Activated CD8-positive, alpha-beta memory T cell treated with anti-CD3 and anti-CD28 coated beads, Interleukin-2, amount 10 ng/mL, durations not matched to agents 7 days and 5 days (primary cell): ENCODE measurements at regions not wholly inside any gene's neighbourhood (a gene's known extent, or its start where the extent isn't known, plus 50 kb on each side); places are given as distances from the start of the nearest gene placed in this dataset.
"Not testable (repeated sequence)": the region's sequence is repeated elsewhere in the genome, so short reads cannot be mapped to it uniquely, and the experiment has no call there.

Experiments used
- ATAC-seq: fragments of 150-1000 bp; cut with Tn5 transposase; one replicate; pipeline ENCODE4 v1.10.0; 2021; ENCODE audit warnings: moderate library complexity
- CTCF ChIA-PET: fragments of 350-600 bp; sonication (Branson Sonifier 250); formaldehyde crosslinking; loops from one replicate; lab custom pipeline; 2021; ENCODE audit warnings: antibody characterized with exemption; lab: Charles Lee
- DNase-seq: peaks from one replicate; pipeline ENCODE4 v3.0.0-alpha.2; 2020
- H3K27ac Mint-ChIP-seq: one replicate; pipeline ENCODE4 v1.8.0; 2021; ENCODE audit warnings: mild to moderate bottlenecking, mixed read lengths
- H3K27me3 Mint-ChIP-seq: one replicate; pipeline ENCODE4 v1.8.0; 2021; ENCODE audit warnings: mixed read lengths
- H3K36me3 Mint-ChIP-seq: one replicate; pipeline ENCODE4 v1.8.0; 2021; ENCODE audit warnings: mild to moderate bottlenecking, mixed read lengths
- H3K4me1 Mint-ChIP-seq: one replicate; pipeline ENCODE4 v1.8.0; 2021; ENCODE audit warnings: mixed read lengths
- H3K4me3 Mint-ChIP-seq: one replicate; pipeline ENCODE4 v1.8.0; 2021; ENCODE audit warnings: mild to moderate bottlenecking, moderate library complexity, mixed read lengths
- H3K9me3 Mint-ChIP-seq: one replicate; pipeline ENCODE4 v1.8.0; 2022; ENCODE audit warnings: low read depth, mixed read lengths

DNA sequence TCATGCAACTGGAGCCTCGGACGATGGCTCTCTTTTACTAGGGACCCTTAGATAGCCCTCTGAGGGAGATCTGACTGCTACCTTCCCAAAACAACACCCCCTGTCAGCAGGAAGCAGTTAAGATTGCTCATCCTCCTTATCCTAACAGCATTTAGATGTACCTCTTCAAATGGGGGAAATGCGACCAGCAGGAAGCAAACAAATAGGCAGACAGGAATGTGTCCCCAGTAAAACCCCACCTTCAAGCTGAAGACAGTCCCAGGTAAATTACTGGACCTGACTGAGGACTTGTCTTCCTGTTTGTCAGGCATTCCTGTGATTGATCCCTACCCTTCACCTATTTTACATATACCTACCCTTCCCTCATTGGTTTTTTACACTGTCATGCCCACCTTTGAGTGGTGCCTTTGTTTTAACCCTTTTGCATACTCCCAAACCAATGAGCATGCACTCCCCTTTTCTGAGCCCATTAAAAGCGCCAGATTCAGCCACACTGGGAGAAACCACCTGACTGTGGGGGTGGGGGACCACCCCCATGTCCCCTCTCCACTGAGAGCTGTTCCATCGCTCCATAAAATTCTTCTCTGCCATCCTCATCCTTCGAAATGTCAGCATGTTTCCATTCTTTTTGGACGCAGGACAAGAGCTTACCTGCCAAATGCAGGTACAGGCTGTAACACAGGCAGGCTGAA is 954.0 kb upstream of the CDH6 start:
- H3K27ac Mint-ChIP-seq = no peak overlapping the region
- ATAC-seq (no peak), DNase-seq (no peak)
- H3K4me3 Mint-ChIP-seq = no peak overlapping the region
- no peaks in the 10 kb centered on the region for H3K27me3 Mint-ChIP-seq
- H3K4me1 Mint-ChIP-seq = no peaks in the 10 kb centered on the region
- H3K36me3 Mint-ChIP-seq = no peaks in the 10 kb centered on the region
- CTCF ChIA-PET = no interaction called here
- peaks cover 9% of the 10 kb centered on the region for H3K9me3 Mint-ChIP-seq

DNA sequence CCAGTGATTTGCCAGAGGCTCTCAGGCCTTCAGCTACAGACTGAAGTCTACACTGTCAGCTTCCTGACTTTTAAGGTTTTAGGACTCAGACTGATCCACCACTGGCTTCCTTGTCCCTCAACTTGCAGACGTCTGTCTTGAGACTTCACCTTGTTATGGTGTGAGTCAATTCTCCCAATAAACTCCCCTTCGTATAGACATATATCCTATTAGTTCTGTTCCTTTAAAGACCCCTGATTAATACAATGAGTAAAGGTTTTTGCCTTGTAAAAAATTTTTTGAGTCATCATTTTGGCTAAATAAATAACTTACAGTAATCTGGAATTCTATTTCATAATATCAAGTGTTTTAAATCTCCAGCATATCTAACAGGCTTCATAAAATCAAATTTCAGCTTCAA is 956.3 kb upstream of the CDH6 start:
- Mint-ChIP-seq H3K27me3 (no peaks in the 10 kb centered on the region), H3K36me3 (no peaks in the 10 kb centered on the region), H3K4me1 (no peaks in the 10 kb centered on the region), H3K27ac (no peak overlapping the region), H3K4me3 (no peak overlapping the region), H3K9me3 (peaks cover 4% of the 10 kb centered on the region)
- DNase-seq (no peak), ATAC-seq (no peak)
- CTCF ChIA-PET = no interaction called here

DNA sequence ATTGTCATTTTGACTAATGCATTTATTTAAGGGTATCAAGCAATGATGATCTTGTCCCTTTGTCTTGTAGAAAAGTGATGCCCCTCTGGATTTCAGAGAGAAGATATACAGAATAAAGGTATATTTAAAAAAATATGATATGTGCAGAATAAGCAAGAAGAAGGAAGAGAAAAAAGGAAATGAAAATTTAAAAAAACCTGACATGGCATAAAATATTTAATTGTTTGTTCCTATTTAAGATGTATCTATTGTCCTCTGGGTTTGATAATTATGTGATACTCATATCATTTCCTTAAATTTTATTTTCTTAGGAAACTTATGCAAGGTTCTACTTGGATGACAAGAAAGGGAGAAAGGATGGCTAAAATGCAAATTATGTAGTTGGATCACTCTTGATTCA is 983.7 kb upstream of the CDH6 start:
- Mint-ChIP-seq H3K36me3 (no peaks in the 10 kb centered on the region), H3K27ac (no peak overlapping the region), H3K4me1 (no peaks in the 10 kb centered on the region), H3K4me3 (no peak overlapping the region), H3K9me3 (peaks cover 16% of the 10 kb centered on the region), H3K27me3 (no peaks in the 10 kb centered on the region)
- DNase-seq (no peak), ATAC-seq (no peak)
- CTCF ChIA-PET = no interaction called here

DNA sequence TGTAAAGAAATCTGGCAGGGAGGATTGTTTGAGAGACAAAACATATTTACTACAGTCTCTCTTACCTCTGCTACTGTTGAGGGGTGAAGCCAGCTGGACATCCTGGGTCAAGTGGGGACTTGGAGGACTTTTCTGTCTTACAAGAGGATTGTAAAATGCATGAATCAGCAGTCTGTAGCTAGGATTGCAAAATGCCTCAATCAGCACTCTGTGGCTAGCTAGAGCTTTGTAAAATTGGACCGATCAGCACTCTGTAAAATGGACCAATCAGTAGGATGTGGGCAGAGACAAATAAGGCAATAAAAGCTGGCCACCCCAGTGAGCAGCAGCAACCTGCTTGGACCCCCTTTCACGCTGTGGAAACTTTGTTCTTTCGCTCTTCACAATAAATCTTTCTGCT is 995.8 kb upstream of the CDH6 start:
- H3K9me3 Mint-ChIP-seq = peaks cover 10% of the 10 kb centered on the region
- no peaks in the 10 kb centered on the region for H3K4me1 Mint-ChIP-seq
- no peak for ATAC-seq
- H3K36me3 Mint-ChIP-seq = no peaks in the 10 kb centered on the region
- no peaks in the 10 kb centered on the region for H3K27me3 Mint-ChIP-seq
- H3K27ac Mint-ChIP-seq = no peak overlapping the region
- no peak for DNase-seq
- CTCF ChIA-PET = no interaction called here
- no peak overlapping the region for H3K4me3 Mint-ChIP-seq

DNA sequence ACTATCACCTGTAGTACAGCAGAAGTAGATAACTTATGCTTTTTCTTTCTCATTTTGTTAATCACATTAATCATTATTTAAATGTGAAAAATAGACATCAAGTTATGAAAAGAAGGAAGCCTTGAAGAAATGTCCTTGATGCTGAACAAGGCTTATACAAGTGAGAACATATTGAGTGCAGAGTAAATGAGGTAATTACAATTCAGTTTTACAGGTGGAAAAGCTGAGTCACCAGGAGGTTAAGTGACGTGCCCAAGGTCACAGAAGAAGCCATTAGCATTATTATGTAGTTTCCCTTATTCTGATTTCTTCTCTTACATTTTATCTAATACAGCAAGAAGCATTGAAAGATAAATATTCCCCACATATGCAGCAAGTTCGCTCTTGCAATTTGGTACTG is 998.5 kb upstream of the CDH6 start:
- no peak overlapping the region for H3K27ac Mint-ChIP-seq

DNA sequence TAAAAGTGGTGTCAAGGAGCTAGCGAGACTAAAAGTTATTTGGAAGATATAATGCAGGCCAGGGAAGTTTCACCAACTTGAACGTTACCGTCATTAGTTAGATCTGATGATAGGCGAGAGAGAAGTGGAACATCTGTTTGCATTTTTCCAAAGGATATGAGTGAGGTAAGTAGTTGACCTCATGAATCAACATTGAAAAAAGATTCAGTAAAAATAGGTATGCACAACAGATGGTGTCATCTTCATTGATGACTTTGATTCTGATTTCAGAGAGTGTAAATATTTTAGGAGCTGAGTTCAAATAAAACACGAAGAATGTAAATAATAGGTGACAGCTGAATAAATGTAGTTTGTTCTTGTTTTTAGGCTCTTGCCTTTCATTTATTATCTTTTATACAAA is 998.9 kb upstream of the CDH6 start:
- no peaks in the 10 kb centered on the region for H3K27me3 Mint-ChIP-seq
- no peak overlapping the region for H3K27ac Mint-ChIP-seq
- H3K9me3 Mint-ChIP-seq = peaks cover 8% of the 10 kb centered on the region
- no peaks in the 10 kb centered on the region for H3K36me3 Mint-ChIP-seq
- ATAC-seq = no peak
- no peak for DNase-seq
- no peaks in the 10 kb centered on the region for H3K4me1 Mint-ChIP-seq
- CTCF ChIA-PET = no interaction called here
- H3K4me3 Mint-ChIP-seq = no peak overlapping the region

More for the DNA sequence above, 998.5 kb upstream of the CDH6 start:
- no peak for ATAC-seq
- CTCF ChIA-PET = no interaction called here
- DNase-seq = no peak
- Mint-ChIP-seq H3K4me3 (no peak overlapping the region), H3K36me3 (no peaks in the 10 kb centered on the region), H3K27me3 (no peaks in the 10 kb centered on the region), H3K9me3 (peaks cover 8% of the 10 kb centered on the region), H3K4me1 (no peaks in the 10 kb centered on the region)

DNA sequence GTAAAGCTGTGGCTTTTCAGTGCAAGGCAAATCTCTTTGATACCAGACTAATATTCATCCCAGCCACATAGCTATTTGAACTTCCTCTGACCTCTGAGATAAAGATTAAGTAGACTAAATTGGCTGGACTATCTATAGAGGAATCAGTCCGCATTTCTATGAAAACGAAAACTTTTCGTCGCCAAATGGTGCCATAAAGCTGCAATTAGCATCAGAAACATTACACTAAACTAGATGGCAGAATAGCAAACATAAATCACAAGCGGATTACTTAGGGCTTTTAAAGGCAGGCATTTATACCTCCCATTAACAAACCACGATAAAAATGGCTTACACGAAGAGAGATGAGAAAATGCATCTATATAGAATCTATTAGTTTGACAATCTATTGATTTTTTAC is 1009.7 kb upstream of the CDH6 start:
- no peak for ATAC-seq
- H3K4me3 Mint-ChIP-seq = no peak overlapping the region
- no peaks in the 10 kb centered on the region for H3K27me3 Mint-ChIP-seq
- peaks cover 15% of the 10 kb centered on the region for H3K9me3 Mint-ChIP-seq
- H3K36me3 Mint-ChIP-seq = no peaks in the 10 kb centered on the region
- no peak for DNase-seq
- H3K4me1 Mint-ChIP-seq = no peaks in the 10 kb centered on the region
- H3K27ac Mint-ChIP-seq = no peak overlapping the region
- CTCF ChIA-PET = no interaction called here

DNA sequence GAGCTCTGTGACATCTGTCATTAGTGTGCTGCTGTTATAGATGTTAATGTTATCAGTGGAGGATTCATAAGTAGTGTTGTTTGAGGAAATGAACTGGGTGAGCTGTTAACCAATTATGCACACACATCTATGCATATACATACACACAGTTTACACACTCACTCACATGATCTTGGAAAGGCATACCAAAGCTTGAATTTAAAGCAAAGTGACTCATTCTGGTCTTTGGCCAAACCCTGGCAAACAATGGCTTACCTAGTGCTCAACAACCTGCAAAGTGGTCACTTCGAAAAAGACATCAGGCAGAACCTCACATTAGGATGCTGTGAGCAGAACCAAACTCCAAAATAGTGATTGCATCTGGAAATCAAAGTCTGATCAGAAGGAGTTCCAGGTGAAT is 1037.3 kb upstream of the CDH6 start:
- DNase-seq (no peak), ATAC-seq (no peak)
- no peak overlapping the region for H3K4me3 Mint-ChIP-seq
- H3K27me3 Mint-ChIP-seq = no peaks in the 10 kb centered on the region
- H3K36me3 Mint-ChIP-seq = no peaks in the 10 kb centered on the region
- H3K27ac Mint-ChIP-seq = no peak overlapping the region
- H3K9me3 Mint-ChIP-seq = peaks cover 16% of the 10 kb centered on the region
- CTCF ChIA-PET = no interaction called here
- H3K4me1 Mint-ChIP-seq = no peaks in the 10 kb centered on the region

DNA sequence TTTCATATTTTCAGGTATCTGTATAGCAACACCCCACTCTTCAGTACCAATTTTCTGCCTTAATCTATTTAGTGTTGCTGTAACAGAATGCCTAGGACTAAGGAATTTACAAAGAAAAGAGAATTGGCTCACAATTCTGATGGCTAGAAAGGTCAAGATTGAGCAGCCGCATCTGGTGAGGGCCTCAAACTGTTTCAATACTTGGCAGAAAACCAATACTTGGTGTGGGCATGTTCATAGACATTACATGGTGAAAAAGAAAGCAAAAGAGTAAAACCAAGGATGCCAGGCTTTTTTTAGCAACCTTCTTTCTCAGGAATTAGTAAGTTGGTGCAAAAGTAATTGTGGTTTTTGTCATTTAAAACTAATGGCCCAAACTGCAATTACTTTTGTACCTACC is 1041.1 kb upstream of the CDH6 start:
- ATAC-seq = no peak
- CTCF ChIA-PET = no interaction called here

DNA sequence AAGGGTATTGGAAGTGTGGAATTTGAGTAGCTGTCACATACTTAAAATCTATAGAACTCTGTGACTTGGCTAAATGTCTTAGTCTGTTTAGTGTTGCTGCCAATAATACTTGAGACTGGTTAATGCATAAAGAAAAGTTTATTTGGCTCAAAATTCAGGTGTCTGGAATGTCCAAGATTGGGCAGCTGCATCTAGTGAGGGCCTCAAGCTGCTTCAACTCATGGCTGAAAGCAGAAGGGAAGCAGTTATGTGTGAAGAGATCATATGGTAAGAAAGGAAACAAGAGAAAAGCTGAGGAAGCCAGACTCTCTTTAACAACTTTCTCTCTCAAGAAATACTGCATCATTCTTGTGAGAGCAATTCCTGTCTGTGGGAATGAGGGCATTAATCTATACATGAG is 1043.3 kb upstream of the CDH6 start:
- Mint-ChIP-seq H3K27me3 (no peaks in the 10 kb centered on the region), H3K9me3 (peaks cover 5% of the 10 kb centered on the region)
- CTCF ChIA-PET = no interaction called here

More for the DNA sequence above, 1041.1 kb upstream of the CDH6 start:
- no peaks in the 10 kb centered on the region for H3K27me3 Mint-ChIP-seq
- no peak for DNase-seq
- H3K36me3 Mint-ChIP-seq = no peaks in the 10 kb centered on the region
- no peaks in the 10 kb centered on the region for H3K4me1 Mint-ChIP-seq
- no peak overlapping the region for H3K27ac Mint-ChIP-seq
- H3K9me3 Mint-ChIP-seq = peaks cover 15% of the 10 kb centered on the region
- H3K4me3 Mint-ChIP-seq = no peak overlapping the region

DNA sequence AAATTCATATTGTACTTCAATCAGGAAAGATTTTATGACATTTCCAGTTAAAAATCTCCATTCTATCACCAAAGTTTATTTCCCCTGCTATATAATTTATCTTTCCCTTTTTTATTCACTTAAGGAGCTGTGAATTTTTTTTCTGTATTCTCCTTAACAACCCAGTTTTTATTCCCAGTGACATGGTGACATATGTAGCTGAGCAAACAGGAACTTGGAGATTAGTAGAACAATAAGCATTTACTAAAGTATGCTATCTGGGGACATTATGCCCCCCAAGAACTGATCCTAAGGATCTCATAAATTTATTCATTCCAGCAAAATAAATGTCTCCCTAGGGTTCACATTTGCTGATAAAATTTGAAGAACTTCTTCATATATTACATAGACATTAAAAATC is 1044.0 kb upstream of the CDH6 start:
- Mint-ChIP-seq H3K9me3 (peaks cover 4% of the 10 kb centered on the region), H3K4me3 (no peak overlapping the region), H3K36me3 (no peaks in the 10 kb centered on the region), H3K27ac (no peak overlapping the region), H3K27me3 (no peaks in the 10 kb centered on the region), H3K4me1 (no peaks in the 10 kb centered on the region)
- ATAC-seq = no peak
- no peak for DNase-seq
- CTCF ChIA-PET = no interaction called here

More for the DNA sequence above, 1043.3 kb upstream of the CDH6 start:
- ATAC-seq (no peak), DNase-seq (no peak)
- Mint-ChIP-seq H3K27ac (no peak overlapping the region), H3K4me1 (no peaks in the 10 kb centered on the region), H3K36me3 (no peaks in the 10 kb centered on the region), H3K4me3 (no peak overlapping the region)

DNA sequence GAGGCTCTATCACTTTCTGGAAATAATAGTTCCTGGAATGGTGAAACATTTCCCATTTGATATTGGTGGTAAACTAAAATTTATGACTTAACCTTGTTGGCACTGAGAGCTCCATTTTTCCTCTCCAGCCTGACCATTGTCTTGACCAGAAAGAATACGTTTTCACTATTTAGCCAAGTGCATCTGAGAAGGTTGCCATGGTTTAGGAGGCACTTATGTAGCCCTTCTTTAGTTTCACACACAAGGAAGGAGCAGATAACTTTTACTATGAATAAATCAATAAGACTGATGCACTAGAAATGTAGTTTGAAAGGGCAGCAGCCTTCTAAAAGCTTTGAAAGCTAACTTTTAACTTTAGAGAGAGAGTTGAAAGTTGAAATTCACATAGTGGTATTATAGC is 1045.5 kb upstream of the CDH6 start:
- peaks cover 5% of the 10 kb centered on the region for H3K9me3 Mint-ChIP-seq
- no peak for ATAC-seq

DNA sequence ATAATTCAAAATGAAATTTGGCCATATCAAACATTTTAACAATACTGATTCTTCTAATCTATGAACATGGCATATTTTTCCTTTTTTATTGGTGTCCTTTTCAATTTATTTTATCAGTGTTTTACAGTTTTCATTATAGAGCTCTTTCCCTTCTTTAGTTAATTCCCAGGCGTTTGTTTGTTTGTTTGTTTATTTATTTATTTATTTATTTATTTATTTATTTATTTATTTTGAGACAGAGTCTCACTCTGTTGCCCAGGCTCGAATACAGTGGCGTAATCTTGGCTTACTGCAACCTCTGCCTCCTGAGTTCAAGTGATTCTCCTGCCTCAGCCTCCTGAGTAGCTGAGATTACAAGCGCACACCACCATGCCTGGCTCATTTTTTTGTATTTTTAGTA is 1049.4 kb upstream of the CDH6 start:
- H3K27me3 Mint-ChIP-seq, ATAC-seq, H3K27ac Mint-ChIP-seq, H3K4me3 Mint-ChIP-seq, DNase-seq, H3K36me3 Mint-ChIP-seq, CTCF ChIA-PET, H3K4me1 Mint-ChIP-seq, H3K9me3 Mint-ChIP-seq: not testable (repeated sequence)

More for the DNA sequence above, 1045.5 kb upstream of the CDH6 start:
- Mint-ChIP-seq H3K36me3 (no peaks in the 10 kb centered on the region), H3K27ac (no peak overlapping the region), H3K27me3 (no peaks in the 10 kb centered on the region), H3K4me1 (no peaks in the 10 kb centered on the region), H3K4me3 (no peak overlapping the region)
- CTCF ChIA-PET = no interaction called here
- DNase-seq = no peak

DNA sequence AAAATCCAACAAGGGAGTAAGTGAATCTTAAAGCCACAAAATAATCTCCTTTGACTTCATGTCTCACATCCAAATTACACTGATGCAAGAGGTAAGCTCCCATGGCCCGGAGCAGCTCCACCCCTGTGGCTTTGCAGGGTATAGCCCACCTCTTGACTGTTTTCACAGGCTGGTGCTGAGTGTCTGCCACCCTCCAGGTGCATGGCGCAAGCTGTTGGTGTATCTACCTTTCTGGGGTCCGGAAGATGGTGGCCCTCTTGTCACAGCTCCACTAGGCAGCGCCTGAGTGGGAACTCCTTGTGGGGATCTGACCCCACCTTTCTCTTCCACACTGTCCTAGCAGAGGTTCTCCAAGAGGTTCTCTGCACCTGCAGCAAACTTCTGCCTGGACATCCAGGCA is 1051.1 kb upstream of the CDH6 start:
- DNase-seq = no peak
- CTCF ChIA-PET = no interaction called here
- Mint-ChIP-seq H3K9me3 (peaks cover 6% of the 10 kb centered on the region), H3K4me1 (no peaks in the 10 kb centered on the region), H3K36me3 (no peaks in the 10 kb centered on the region), H3K4me3 (no peak overlapping the region), H3K27me3 (no peaks in the 10 kb centered on the region), H3K27ac (no peak overlapping the region)
- ATAC-seq = no peak

DNA sequence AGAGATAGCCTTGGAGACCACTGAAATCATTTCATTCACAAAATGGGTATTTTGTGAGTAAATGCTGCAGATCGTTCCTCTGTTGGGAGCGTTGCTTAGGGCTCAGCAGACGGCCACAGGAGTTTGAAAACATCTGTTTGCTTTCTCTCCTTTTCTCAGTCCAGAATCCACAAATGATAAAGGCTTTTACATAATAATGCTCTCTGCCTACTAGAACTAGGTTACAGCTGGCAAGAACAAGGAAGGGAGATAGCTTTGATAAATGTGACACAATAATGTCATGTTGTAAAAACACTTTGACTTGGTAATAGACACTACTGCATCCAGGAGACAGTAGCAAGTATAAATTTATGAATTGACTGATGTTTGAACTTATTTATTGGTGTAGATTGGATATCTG is 1072.4 kb upstream of the CDH6 start:
- Mint-ChIP-seq H3K9me3 (peaks cover 18% of the 10 kb centered on the region), H3K27me3 (no peaks in the 10 kb centered on the region), H3K4me3 (no peak overlapping the region), H3K36me3 (no peaks in the 10 kb centered on the region), H3K4me1 (no peaks in the 10 kb centered on the region), H3K27ac (no peak overlapping the region)
- CTCF ChIA-PET = no interaction called here
- DNase-seq (no peak), ATAC-seq (no peak)
